Dermis blood vessel endothelial cell (primary cell): ENCODE measurements at regions not wholly inside any gene's neighbourhood (a gene's known extent, or its start where the extent isn't known, plus 50 kb on each side); places are given as distances from the start of the nearest gene placed in this dataset.
"Not testable (repeated sequence)": the region's sequence is repeated elsewhere in the genome, so short reads cannot be mapped to it uniquely, and the experiment has no call there.

ENCODE experiments used
- DNase-seq: peaks from one replicate; pipeline ENCODE4 v3.0.0; 2010

DNA sequence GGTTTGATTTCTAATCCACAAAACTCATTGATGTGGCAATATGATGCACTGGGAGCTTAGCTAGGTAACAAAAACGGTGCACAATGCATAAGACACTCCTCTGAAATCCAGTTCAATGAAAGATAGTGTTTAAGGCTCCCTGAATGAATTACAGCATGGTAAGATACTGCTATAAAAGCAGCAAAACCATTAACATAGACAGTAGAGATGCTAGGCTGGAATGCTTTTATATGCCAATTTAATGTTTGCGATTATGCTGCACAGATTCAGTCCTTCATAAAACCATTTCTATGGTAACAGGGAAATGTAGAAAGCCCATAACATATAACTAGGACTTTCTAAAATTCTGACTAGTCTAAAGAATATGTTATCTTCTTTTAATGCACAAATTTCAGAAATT, 180.8 kb upstream of the NUDT12 start:
- no peak for DNase-seq

DNA sequence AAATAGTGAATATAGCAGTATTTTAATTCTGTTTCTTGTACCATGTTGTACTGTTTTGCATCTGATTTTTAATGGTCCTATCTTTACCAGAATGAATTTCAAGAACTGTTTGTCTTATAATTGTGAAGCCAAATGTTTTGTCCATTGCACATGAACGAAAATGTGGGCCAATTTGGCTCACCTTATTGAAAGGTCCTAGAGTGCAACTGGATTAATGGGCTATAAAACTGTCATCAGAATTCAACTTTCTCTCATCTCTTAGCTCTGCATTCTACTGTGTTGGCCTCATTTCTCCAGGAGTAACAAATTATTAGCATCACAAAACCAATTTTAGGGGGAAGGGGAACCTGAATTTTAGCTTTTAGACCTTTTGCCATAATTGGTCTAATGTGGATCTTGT, 179.4 kb upstream of the NUDT12 start:
- no peak for DNase-seq

DNA sequence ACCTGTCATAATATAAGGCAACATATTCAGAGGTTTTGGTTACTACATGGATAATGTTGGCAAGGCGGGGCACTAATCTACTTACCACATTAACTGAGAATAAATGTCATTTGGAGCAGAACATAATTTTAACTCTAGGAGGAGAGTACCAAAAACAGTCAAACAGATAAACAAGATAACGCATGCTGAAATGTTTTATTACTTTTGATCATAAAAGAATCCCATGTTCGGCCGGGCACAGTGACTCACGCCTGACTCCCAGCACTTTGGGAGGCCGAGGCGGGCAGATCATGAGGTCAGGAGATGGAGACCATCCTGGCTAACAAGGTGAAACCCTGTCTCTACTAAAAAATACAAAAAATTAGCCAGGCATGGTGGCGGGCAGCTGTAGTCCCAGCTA, 173.8 kb upstream of the NUDT12 start:
- DNase-seq = not testable (repeated sequence)

- DNase-seq = no peak
These were observed 161.7 kb upstream of the NUDT12 start for GRCh38 chr5:103724271-103724670.

DNA sequence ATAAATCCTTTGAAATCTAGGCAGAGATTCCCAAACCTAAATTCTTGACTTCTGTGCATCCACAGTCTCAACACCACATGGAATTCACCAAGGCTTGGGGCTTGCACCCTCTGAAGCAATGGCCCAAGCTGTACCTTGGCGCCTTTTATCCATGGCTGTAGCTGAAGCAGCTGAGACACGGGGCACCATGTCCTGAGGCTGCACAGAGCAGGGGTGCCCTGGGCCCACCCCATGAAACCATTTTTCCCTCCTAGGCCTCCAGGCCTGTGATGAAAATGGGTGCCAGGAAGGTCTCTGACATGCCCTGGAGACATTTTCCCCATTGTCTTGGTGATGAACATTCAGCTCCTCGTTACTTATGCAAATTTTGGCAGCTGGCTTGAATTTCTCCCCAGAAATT, 158.6 kb upstream of the NUDT12 start:
- DNase-seq = no peak

GRCh38 chr5:103718108-103718507, 155.5 kb upstream of the NUDT12 start:
- no peak for DNase-seq

DNA sequence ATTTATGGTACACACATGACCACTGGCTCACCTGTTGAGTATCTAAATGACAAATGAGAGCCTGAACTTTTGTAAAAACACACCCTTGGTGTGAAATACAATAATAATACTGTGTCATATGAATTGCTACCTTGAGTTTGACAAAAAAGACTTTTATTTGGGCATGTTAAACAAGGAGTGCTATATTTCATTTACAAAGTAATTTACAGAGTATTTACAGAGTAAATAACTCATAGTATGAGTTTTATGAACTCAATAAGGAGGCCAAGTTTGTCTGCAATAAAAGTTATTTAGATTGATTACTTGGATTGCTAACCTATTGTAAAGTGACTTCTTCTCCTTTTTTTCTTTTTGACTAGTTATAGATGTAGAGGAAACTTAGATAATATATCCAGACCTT, 146.0 kb upstream of the NUDT12 start:
- DNase-seq = no peak

- no peak for DNase-seq
These were observed 144.5 kb upstream of the NUDT12 start for GRCh38 chr5:103706939-103707682.

DNA sequence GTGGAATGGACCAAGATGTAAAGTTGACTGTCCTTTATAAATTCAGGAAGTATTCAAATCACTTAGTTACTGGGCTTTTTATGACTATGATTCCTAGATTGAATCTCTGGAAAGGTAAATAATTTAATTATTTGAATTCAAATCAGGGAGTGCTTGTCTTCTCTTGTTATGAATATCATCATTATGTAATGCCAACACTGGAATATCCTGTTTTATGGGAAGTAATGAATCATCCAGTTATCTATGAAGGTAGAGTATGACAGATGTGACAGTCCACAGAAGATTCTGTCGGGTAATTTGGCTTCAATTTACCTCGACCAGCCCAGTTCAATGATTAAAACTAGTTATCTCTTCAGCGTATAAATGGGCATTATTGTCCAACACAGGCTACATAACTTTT, 141.0 kb upstream of the NUDT12 start:
- no peak for DNase-seq

DNA sequence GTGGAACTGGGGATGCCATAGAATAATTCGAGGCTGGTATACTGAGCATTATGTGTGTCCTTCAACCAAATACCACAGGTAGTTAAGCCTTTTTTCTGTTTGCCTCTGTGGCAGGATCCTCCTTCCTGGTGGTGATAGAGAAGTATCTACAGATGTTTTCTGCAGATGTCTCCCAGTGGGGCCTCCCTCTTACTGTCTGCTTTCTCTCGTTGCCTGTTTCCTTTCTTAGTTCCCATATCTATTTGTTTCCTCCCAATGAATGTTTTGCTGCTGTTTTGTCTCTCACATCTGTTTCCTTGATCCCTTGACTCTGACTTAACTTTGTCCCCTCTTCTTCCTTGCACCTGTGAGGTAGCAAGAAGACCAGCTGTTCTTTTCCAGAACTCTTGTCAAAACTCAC, 130.9 kb upstream of the NUDT12 start:
- DNase-seq = no peak

GRCh38 chr5:103690676-103691075, 128.1 kb upstream of the NUDT12 start:
- no peak for DNase-seq

DNA sequence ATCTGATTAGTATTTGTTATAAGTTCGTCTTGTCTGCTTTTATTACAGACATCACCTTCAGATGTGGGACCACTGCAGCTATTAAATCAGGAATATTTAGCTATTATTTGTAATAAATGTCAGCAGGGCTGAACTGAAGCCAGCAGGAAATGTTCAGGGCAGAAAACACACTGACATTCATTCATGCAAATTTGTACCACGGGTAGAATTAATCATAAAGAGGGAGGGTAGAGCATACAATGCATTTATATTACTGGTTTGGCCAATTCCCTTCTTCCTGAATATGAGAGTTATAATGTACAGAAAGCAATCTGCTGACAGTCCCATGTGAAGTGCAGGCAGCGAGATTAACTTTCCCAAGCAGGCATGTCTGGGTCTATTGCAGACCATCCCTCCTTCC, 117.3 kb upstream of the NUDT12 start:
- DNase-seq = no peak

GRCh38 chr5:103676198-103676597, 113.6 kb upstream of the NUDT12 start:
- not testable (repeated sequence) for DNase-seq

- DNase-seq = no peak
These were observed 112.2 kb upstream of the NUDT12 start for GRCh38 chr5:103674739-103675138.

GRCh38 chr5:103674251-103674650, 111.7 kb upstream of the NUDT12 start:
- no peak for DNase-seq

DNA sequence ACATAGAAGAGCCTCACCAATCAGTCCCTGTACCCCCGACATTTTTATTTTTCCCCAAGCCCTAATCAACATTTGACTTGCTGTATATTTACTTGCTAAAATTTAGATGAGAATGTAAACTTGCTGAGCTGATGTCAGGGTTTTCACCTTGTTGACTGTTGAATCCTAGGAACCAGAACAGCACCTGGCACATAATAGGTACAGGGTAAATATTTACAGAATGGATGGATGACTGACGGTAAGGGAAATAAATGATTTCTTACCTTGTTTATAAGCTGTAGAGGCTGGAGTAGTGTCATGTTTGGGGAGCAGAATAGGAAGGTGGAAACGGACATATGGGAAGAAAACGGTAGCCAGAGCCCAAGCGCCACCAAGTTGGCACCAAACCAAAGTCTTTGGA, 107.0 kb upstream of the NUDT12 start:
- no peak for DNase-seq

GRCh38 chr5:103668281-103668680, 105.7 kb upstream of the NUDT12 start:
- DNase-seq = peak; percentile 75

- DNase-seq = peak; percentile 68
These were observed 104.5 kb upstream of the NUDT12 start for GRCh38 chr5:103667068-103667467.

GRCh38 chr5:103657301-103657700, 94.7 kb upstream of the NUDT12 start:
- DNase-seq = no peak

- no peak for DNase-seq
These were observed 85.5 kb upstream of the NUDT12 start for GRCh38 chr5:103648086-103648485.

DNA sequence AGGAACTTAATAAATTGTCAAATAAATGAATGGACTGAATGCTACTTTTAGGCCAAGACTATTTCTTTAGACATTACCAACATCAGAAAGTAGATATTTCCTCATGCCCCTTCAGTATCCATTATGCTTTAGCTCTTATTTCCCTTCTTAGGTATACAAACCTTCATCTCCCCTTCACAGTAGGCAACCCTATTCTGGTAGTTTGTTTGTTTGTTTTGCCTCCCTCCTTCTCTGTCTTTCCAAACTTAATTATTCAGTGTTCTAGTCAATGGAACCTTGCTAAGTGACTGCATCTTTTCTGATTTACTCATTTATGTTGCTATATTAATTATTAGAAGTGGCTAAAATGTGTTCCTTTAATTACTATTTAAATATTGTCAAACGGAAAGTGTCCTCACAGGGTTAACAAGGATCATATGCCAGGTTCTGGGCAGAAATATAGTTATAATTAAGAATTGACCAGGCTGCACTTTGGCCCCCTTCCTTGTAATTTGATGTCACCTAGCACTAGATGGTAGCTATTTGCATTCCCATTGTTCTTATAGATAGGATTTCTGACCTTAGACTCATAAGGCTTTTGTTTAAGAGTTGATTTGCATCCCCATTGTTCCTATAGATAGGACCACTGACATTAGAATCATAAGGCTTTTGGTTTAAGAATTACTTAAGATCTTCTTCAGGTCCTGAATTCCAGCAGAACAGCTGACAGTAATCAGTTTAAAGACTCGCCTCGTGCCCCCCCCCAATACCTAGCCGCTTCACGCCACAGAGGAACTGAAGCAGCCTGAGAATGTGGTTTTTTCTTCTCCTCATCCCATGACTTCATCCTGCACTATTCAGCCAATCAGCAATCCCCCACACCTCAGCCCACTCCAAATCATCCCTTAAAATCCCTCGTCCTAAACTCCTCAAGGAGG, 84.4 kb upstream of the NUDT12 start:
- DNase-seq = no peak

DNA sequence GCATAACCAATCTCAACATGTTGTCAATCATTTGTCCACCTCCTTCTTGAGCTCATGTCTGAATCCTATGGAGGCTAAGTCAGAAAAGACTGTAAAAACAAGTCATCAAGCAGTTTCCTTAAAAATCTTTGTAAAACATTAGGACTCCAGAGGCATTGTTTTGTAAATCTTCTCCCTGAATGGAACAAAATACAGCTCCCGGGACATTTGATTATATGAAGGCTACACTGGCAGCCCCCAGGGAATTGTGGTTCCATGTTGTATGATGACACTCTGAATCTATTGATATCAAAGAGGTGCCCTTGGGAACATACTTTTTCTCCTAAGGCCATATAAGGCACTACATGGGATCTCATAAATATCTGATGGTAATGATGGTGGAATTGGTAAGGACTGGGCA, 83.2 kb upstream of the NUDT12 start:
- no peak for DNase-seq

- no peak for DNase-seq
These were observed 76.4 kb upstream of the NUDT12 start for GRCh38 chr5:103638979-103639378.

DNA sequence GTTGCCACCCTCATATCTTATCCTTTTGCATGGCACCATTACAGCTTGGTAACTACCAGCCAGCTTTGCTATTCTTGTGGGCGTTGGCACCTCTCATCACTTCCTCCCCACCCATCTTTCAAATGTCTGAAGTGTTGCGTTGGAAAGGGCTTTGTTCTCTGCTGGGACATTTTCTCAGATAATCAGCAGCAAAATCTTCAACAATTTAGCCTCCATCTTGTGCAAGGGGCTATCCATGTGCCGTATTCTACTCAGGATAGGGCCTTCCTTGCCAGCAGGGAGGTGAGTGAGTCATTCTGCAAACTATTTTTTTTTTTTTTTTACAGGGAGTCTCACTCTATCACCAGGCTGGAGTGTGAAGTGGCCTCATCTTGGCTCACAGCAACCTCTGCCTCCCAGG, 62.1 kb upstream of the NUDT12 start:
- no peak for DNase-seq
